ENCODE measurements at regions not wholly inside any gene's neighbourhood (a gene's known extent, or its start where the extent isn't known, plus 50 kb on each side); places are given as distances from the start of the nearest gene placed in this dataset.

DNA sequence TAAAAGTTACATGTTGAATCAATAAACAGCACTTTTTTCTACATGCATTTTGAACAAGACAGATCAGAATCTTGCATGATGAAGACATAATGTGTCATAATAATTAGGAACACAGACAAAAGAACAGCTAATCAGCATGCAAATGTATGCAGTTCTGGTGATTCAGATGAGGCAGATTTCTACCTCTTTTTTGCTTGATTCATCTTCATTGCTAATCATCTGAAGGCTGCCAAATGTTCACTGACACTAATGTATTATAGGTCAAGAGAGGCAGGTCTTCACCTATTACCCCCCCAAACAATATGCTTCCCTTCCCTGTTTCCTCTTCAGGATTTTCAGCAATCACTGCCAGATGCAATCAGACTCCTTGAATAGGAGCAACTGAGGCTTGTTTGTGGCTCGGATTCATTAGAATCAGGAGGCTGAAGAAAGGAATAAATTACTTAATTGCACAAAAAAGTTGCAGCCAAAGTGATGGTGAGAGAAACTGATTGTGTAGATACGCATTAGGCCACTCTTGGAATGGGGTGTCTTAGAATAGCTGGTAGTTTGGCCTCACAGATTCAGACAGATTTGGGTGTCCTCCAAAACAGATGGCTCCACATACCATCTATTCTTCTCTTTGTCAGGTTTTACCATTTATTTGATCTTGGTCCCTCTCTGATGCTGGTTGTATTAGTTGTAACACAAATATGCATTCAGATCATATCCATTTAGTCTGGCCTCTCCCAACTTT, 275.4 kb downstream of the RPS6KC1 start:
- H4K20me1 ChIP-seq (ENCODE audit: insufficient read depth, low read length): no peaks in the 10 kb centered on the region
- 0 out of 2 replicates have a peak overlapping the region, but pooled peaks have one; percentile 16 for H3K56ac ChIP-seq (ENCODE audit: extremely low read depth, insufficient read depth, low read length)
- H3K9ac ChIP-seq (ENCODE audit: low read depth, low read length): no peak overlapping the region
- peak overlapping the region in 1 of 2 experiments; percentile 49; a peak in 2 of 4 replicates for H4K8ac ChIP-seq (ENCODE audit: low read depth in 2 of 2, low read length in 2 of 2)
- no peaks in the 10 kb centered on the region for H3K27me3 ChIP-seq (ENCODE audit: control insufficient read depth, insufficient read depth, low read length)
- intact Hi-C loops (cut with micrococcal nuclease): no loop called here
- DNase-seq (peak; percentile 1), ATAC-seq (ENCODE audit: low read depth) (no peak)
- H2AK5ac ChIP-seq (ENCODE audit: low read depth, low read length): peak overlapping the region; percentile 36; the same call in 1 of the 2 replicates
- BruUV-seq (replicated peaks): no TSS peak
- H3K9me1 ChIP-seq (ENCODE audit: insufficient read depth, low read length): peaks cover 3% of the 10 kb centered on the region; the same call in 1 of the 2 replicates
- H3K4ac ChIP-seq (ENCODE audit: low read depth, low read length): peak overlapping the region; percentile 34
- no peaks in the 10 kb centered on the region for H3K36me3 ChIP-seq (ENCODE audit: control insufficient read depth, insufficient read depth, low read length)
- H4K5ac ChIP-seq (ENCODE audit: low read depth, low read length): peak overlapping the region; percentile 64; the same call in 1 of the 2 replicates
- H2BK120ac ChIP-seq (ENCODE audit: low read depth, low read length): peak overlapping the region; percentile 64
- H2AK9ac ChIP-seq (replicated peaks; ENCODE audit: low read depth, low read length, poor library complexity): no peak overlapping the region
- peak overlapping the region; percentile 10; the same call in 1 of the 2 replicates for H3K14ac ChIP-seq (replicated peaks; ENCODE audit: low read depth, low read length)
- CTCF ChIA-PET: interaction anchor here (0.5 kb wide), 1 partner anchor 1698 kb away, joined by 3 read pairs; no protein-coding TSS in a partner anchor
- no CpG with 5 or more reads among the region's 2 CpGs for WGBS, 2 experiments (ENCODE audit: extremely low coverage in 2 of 2, insufficient read length in 1 of 2)
- peak overlapping the region; percentile 54 for H4K91ac ChIP-seq (ENCODE audit: insufficient read depth, low read depth, low read length)
- peak overlapping the region; percentile 77; the same call in 1 of the 2 replicates for H3K27ac ChIP-seq (ENCODE audit: insufficient read depth, low read length)
- H3K4me2 ChIP-seq (ENCODE audit: low read depth, low read length): peak overlapping the region; percentile 23; the same call in 1 of the 2 replicates
- POLR2A ChIA-PET (ENCODE audit: unreplicated experiment): no interaction called here
- H3K9me3 ChIP-seq (ENCODE audit: control insufficient read depth, insufficient read depth, low read length): no peaks in the 10 kb centered on the region
- H2BK5ac ChIP-seq (ENCODE audit: low read depth, low read length, poor library complexity, severe bottlenecking): peak overlapping the region; percentile 53
- dilution Hi-C loops (cut with HindIII; ENCODE audit: low sequenced_read_pairs, unreplicated experiment): no loop called here
- H3K4me1 ChIP-seq (ENCODE audit: control insufficient read depth, insufficient read depth, low read length): peaks cover 2% of the 10 kb centered on the region; the same call in 1 of the 2 replicates
- in situ Hi-C loops (cut with MboI; ENCODE audit: low sequenced_read_pairs): no loop called here
- H2AFZ ChIP-seq (replicated peaks; ENCODE audit: low read length, poor library complexity): no peak overlapping the region
- H3K23ac ChIP-seq (ENCODE audit: low read depth, low read length): no peak overlapping the region
- H3K18ac ChIP-seq (ENCODE audit: low read depth, low read length): peak overlapping the region; percentile 85
- H2BK20ac ChIP-seq (ENCODE audit: low read depth, low read length): peak overlapping the region; percentile 60
- no peak for TF ChIP-seq CEBPB (IDR thresholded peaks at IDR 0.05; ENCODE audit: low read depth, low read length)
- H3K4me3 ChIP-seq (ENCODE audit: insufficient read depth, low read depth, low read length): no peak overlapping the region
- peak overlapping the region; percentile 35; the same call in 2 of the 3 replicates for H2BK15ac ChIP-seq (ENCODE audit: low read depth, low read length)
- no peaks in the 10 kb centered on the region for H3K79me1 ChIP-seq (ENCODE audit: low read depth in 1 of 2, low read length in 2 of 2)

Measured in IMR-90 (cell line).